Pancreas (tissue), 10 donors: ENCODE measurements at regions not wholly inside any gene's neighbourhood (a gene's known extent, or its start where the extent isn't known, plus 50 kb on each side); places are given as distances from the start of the nearest gene placed in this dataset.
A peak's percentile ranks its signal among the peaks of the same experiment; 100 is the strongest.

Experiments
- ATAC-seq, 4 donors: fragments of 200-7000 bp; cut with Tn5 transposase; one replicate each; pipeline versions ENCODE4 v1.8.0 to v1.9.1; 2020; ENCODE audit warnings: mild to moderate bottlenecking in 4 of 4, moderate library complexity in 4 of 4
- DNase-seq, 6 donors: peaks; one replicate each; pipeline ENCODE4 v3.0.0-alpha.2; 2020
- FAIRE-seq: peaks from 2 replicates; lab custom pipeline; 2012; peaks lifted over from hg19 to GRCh38; lab: Jason Lieb, UNC
- H3K27ac ChIP-seq, 4 donors: fragments of 200-600 bp; sonication (generic); 1 replicate in 3 of 4; 2 replicates in 1 of 4; pipeline versions ENCODE4 v1.5.0 to v1.8.0; 2020
- H3K27me3 ChIP-seq, 4 donors: fragments of 200-600 bp; one replicate each; pipeline ENCODE4 v1.8.0; 2021
- H3K36me3 ChIP-seq, 3 donors: fragments of 200-600 bp; sonication (generic) in 1 of 3; one replicate each; pipeline versions ENCODE4 v1.5.0 to v1.8.0; 2020 to 2021
- H3K4me1 ChIP-seq, 3 donors: fragments of 200-600 bp; one replicate each; pipeline ENCODE4 v1.8.0; 2021
- H3K4me3 ChIP-seq, 4 donors: fragments of 200-600 bp; sonication (generic) in 2 of 4; one replicate each; pipeline versions ENCODE4 v1.5.0 to v1.8.0; 2020 to 2021
- H3K9me3 ChIP-seq, 4 donors: fragments of 200-600 bp; one replicate each; pipeline ENCODE4 v1.8.0; 2021
- WGBS, 2 donors: extraction: QIAGEN DNeasy Blood & Tissue Kit; methylation state at CpG; one replicate each; pipeline ENCODE4 v1.1.7; 2013; 5-methylcytosine and 5-hydroxymethylcytosine counted together
- intact Hi-C, 3 donors: fragments of 100-400 bp; cut with DNase I; formaldehyde crosslinking; loops; one replicate each; pipeline versions ENCODE4 v1.11.1 to v1.14.2; 2022
- TF ChIP-seq, protein P1 (sequence below), 4 donors: fragments of 200-600 bp; sonication (generic) in 3 of 4; IDR thresholded peaks; one replicate each; pipeline versions ENCODE4 v1.5.0 to v1.8.0; 2021; ENCODE audit warnings: antibody characterized with exemption in 4 of 4
- donor health status: healthy with polysubstance abuse.
- donor health status: DM: no; HTN: no; CAD: no; lungs with moderate emphysema.
- donor health status: DM: no; HTN: no; CAD: no.
- donor health status: control.
- donor health status: control.
- donor health status: Bipolar disorder and iron deficiency.
- donor health status: DM: yes; HTN: yes; CAD: no.
- donor health status: DM: no; HTN: no; CAD: no.
- donor health status: DM: no; HTN: no; CAD: no.
- donor health status: DM: yes; HTN: yes; CAD: no.

DNA sequence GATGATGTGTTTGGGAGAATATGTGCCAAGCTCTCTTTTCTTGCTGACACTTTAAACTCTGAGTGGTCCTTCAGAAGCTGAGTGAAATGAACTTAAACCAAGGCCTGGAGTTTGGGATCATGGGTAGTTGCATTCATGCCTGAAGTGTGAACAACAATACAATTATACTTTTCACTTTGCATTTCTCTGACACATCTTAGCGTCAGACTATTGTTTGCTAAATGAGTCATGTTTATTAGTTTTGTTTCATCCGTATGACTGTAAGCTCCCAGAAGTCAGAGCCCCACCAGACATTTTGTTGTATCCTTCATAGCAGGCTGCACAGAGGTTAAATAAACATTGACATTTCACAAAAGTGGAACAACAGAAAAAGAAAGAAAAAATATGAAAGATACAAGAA lies 542.6 kb downstream of the TUSC7 start:
- WGBS, 2 donors, result 25 to 26% methylated on average over 2 of the region's 2 CpGs
- H3K36me3 ChIP-seq, result no peaks in the 10 kb centered on the region
- TF ChIP-seq, protein P1, sequence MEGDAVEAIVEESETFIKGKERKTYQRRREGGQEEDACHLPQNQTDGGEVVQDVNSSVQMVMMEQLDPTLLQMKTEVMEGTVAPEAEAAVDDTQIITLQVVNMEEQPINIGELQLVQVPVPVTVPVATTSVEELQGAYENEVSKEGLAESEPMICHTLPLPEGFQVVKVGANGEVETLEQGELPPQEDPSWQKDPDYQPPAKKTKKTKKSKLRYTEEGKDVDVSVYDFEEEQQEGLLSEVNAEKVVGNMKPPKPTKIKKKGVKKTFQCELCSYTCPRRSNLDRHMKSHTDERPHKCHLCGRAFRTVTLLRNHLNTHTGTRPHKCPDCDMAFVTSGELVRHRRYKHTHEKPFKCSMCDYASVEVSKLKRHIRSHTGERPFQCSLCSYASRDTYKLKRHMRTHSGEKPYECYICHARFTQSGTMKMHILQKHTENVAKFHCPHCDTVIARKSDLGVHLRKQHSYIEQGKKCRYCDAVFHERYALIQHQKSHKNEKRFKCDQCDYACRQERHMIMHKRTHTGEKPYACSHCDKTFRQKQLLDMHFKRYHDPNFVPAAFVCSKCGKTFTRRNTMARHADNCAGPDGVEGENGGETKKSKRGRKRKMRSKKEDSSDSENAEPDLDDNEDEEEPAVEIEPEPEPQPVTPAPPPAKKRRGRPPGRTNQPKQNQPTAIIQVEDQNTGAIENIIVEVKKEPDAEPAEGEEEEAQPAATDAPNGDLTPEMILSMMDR (IDR thresholded peaks at IDR 0.05), result no peak
- no peaks in the 10 kb centered on the region for H3K27me3 ChIP-seq
- H3K9me3 ChIP-seq, result no peaks in the 10 kb centered on the region
- H3K4me3 ChIP-seq, result no peak overlapping the region
- ATAC-seq (peak in 2 of 4 donors; percentile 60 to 72), DNase-seq (no peak), FAIRE-seq (no peak)
- intact Hi-C loops, result no loop called here
- H3K27ac ChIP-seq, result no peak overlapping the region
- H3K4me1 ChIP-seq, result peaks cover 0 to 5% (median 0%) of the 10 kb centered on the region in 3 donors

DNA sequence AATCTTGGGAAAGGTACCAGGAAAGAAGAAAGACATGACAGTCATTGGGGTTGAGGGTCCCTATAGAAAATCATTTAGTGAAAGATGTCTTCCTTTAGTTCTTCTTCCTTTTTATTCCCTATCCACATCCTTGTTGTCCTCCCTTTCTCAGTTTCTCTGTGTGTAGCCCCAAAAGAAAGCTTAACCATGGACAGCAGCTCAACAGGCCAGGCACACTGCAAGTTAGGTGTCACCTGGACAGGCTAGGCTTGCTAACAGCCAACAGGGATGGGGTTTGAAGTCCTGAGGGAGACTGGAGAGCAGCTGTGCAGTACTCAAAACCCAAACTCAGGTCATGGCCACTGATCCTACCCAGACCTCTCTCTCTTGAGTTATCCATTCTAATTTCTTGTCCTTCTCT lies 543.1 kb downstream of the TUSC7 start:
- FAIRE-seq, result no peak

DNA sequence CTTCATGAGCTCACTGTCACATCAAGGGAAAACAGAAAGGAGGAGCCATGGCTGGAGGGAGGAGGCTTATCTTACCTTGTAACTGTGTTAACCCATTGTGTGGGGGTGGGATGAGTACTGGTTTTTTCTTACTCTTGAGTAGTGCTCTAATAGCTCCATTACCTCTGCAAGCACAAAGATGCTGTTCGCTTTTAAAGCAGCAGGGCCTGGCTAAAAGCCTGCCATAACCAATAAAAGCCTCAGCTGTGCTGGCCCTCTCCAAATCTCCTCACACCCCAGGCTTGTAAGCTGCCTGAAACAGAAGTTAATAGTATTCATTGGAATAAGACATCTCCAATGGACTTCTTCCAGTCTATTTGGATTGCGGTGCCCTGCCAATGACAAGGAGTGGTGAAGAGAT lies 544.1 kb downstream of the TUSC7 start:
- Histone ChIP-seq H3K4me1 (peaks cover 0 to 5% (median 0%) of the 10 kb centered on the region in 3 donors), H3K27me3 (no peaks in the 10 kb centered on the region), H3K4me3 (no peak overlapping the region), H3K9me3 (no peaks in the 10 kb centered on the region), H3K27ac (no peak overlapping the region), H3K36me3 (no peaks in the 10 kb centered on the region)
- ATAC-seq, result no peak
- WGBS, 2 donors, result 94 to 97% methylated on average over 2 of the region's 2 CpGs
- FAIRE-seq, result no peak
- DNase-seq, result no peak
- TF ChIP-seq, protein P1 (IDR thresholded peaks at IDR 0.05), result no peak
- intact Hi-C loops, result no loop called here

More for the DNA sequence above, 543.1 kb downstream of the TUSC7 start:
- ATAC-seq (no peak), DNase-seq (no peak)
- Histone ChIP-seq H3K4me1 (peaks cover 0 to 5% (median 0%) of the 10 kb centered on the region in 3 donors), H3K27ac (no peak overlapping the region), H3K4me3 (no peak overlapping the region), H3K9me3 (no peaks in the 10 kb centered on the region), H3K36me3 (no peaks in the 10 kb centered on the region), H3K27me3 (no peaks in the 10 kb centered on the region)
- intact Hi-C loops, result no loop called here
- TF ChIP-seq, protein P1 (IDR thresholded peaks at IDR 0.05), result no peak

DNA sequence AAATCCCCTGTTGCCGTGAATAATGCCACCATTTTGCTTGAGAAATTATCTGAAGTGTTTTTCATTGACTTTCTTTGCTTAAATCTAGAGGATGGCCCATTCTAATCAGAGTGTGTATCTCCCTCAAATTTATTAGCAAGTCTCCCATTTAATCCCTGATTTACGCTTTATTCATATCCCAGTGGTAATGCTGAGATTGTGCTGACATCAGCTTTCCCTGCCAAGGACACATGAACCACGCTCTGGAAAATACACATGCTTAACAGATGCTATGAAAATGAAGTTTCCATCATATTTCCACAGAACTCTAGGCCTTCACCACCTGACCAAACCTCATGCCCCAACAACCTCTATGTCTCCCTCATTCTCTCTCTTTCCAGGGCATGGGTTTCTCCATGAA lies 545.4 kb downstream of the TUSC7 start:
- 84 to 91% methylated on average over 3 of the region's 3 CpGs for WGBS, 2 donors
- H3K27me3 ChIP-seq, result no peaks in the 10 kb centered on the region
- intact Hi-C loops, result no loop called here
- DNase-seq (no peak), FAIRE-seq (no peak), ATAC-seq (no peak)
- no peak overlapping the region for H3K27ac ChIP-seq
- no peaks in the 10 kb centered on the region for H3K36me3 ChIP-seq
- no peak overlapping the region for H3K4me3 ChIP-seq
- TF ChIP-seq, protein P1 (IDR thresholded peaks at IDR 0.05), result no peak
- no peaks in the 10 kb centered on the region for H3K9me3 ChIP-seq
- H3K4me1 ChIP-seq, result peaks cover 0 to 5% (median 0%) of the 10 kb centered on the region in 3 donors

DNA sequence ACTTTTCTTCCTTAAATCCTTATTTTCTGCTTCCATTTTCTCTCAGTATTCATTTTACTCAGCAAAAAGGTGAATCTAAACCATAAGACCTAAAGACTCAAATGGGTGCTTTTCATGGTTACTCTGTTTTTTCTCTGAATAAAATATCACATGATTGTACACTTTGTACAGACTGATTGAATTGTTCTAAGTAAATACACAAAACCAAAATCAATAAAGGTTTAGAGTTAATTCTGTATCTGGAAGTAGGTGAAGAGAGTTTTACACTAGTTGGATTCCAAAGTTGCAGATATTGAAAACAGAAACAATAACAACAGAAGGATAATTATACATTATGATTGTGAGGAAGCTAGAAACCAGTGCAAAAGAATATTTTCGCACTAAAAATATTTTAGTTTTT lies 546.2 kb downstream of the TUSC7 start:
- 95% methylated on average over 1 of the region's 1 CpG for WGBS, 2 donors
- FAIRE-seq (no peak), ATAC-seq (no peak), DNase-seq (no peak)
- no peak overlapping the region for H3K4me3 ChIP-seq
- H3K36me3 ChIP-seq, result no peaks in the 10 kb centered on the region
- peaks cover 0 to 5% (median 0%) of the 10 kb centered on the region in 3 donors for H3K4me1 ChIP-seq
- no peak overlapping the region for H3K27ac ChIP-seq
- TF ChIP-seq, protein P1 (IDR thresholded peaks at IDR 0.05), result no peak
- H3K9me3 ChIP-seq, result no peaks in the 10 kb centered on the region
- H3K27me3 ChIP-seq, result no peaks in the 10 kb centered on the region
- intact Hi-C loops, result no loop called here
